Astrocyte (in vitro differentiated cells and primary cell): ENCODE measurements at regions not wholly inside any gene's neighbourhood (a gene's known extent, or its start where the extent isn't known, plus 50 kb on each side); places are given as distances from the start of the nearest gene placed in this dataset.

Source experiments
- CTCF ChIP-seq: IDR thresholded peaks from 2 replicates; pipeline ENCODE4 v1.5.1; 2011; ENCODE audit warnings: low read depth, mild to moderate bottlenecking, inconsistent platforms, low read length, moderate library complexity; ENCODE audit not compliant: insufficient read depth
- EZH2 ChIP-seq: IDR thresholded peaks from 2 replicates; pipeline ENCODE4 v1.6.1; 2012; ENCODE audit warnings: mild to moderate bottlenecking, low read length, inconsistent platforms; ENCODE audit not compliant: insufficient read depth

GRCh38 chr7:124590814-124591213 is 174.8 kb downstream of the GPR37 start:
- TF ChIP-seq CTCF: no peak
- no peak for TF ChIP-seq EZH2
